Iris pigment epithelial cell (primary cell): ENCODE measurements at regions not wholly inside any gene's neighbourhood (a gene's known extent, or its start where the extent isn't known, plus 50 kb on each side); places are given as distances from the start of the nearest gene placed in this dataset.
A peak's percentile ranks its signal among the peaks of the same experiment; 100 is the strongest.

ENCODE experiments used
- DNase-seq: peaks from one replicate; pipeline ENCODE4 v3.0.0-alpha.2; 2011; ENCODE audit warnings: low read depth

DNA sequence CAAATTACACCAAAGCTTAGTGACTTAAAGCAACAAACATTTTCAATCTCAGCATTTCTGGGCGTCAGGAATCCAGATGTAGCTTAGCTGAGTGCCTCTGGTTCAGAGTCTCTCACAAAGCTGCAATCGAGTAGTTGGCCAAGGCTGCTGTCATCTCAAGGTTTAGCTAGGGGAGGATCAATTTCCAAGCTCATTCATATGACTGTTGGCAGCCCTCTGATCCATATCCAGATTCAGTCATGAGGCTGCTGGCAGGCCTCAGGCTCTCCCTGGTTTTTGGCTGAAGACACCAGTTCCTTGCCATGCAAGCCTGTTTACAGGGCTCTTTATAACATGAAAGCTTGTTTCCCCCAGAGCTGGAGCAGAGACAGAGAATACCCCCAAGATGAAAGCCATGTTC lies 419.5 kb upstream of the TLE4 start:
- DNase-seq: no peak

DNA sequence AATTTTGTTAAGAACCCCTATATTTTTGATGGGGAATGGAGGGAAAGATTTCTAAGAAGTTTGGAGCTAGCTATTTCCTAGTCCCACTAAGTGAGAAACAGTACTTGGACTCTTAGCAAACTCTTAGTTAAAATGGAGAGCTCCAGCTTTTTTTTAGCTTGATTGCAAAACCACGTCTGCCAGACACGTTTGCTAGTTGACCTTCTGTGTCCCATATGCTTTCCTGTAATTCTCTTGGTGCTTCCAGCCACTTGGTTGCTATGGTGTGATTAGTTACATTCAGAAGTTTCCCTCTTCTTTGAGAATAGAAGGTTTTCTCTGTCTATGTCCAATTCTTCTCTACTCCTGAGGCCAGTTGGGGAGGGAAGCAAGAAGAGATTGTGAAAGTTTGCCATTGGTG lies 417.0 kb upstream of the TLE4 start:
- peak; percentile 45 for DNase-seq

DNA sequence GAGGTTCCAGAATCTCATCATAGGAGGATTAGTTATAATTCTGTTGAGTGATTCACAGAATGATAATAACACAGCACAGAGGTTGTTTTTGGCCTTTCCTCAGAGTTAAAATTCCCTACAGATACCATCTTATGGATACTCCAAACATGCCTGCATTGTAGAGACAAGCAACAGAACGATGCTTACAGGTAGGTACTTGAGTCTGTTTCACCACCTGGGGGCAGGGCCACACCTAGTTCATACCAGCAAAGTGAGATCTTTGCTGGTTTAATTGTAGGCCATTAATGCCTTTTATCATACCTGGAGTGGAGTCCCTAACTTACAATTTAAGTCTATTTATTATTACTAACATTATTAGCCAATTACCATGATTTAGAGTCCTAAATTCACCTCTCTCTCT lies 416.5 kb upstream of the TLE4 start:
- no peak for DNase-seq

DNA sequence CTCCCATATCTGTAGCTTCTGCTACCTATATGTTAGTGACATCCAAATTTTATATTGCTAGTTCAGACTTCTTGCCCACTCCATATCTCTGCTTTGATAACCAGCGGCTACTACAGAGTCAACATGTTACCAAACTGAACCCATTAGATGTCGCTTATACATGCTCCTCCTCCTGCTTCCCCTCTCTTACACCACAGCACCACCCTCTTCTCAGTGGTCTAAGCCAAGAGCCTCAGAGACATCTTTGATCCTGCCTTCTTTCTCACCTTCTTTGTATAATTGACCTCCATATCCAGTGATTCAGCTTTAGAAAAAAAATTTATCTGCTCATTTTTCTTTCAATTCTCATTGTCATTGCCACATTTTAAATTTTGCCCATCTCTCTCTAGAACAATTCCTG lies 408.2 kb upstream of the TLE4 start:
- DNase-seq: no peak

DNA sequence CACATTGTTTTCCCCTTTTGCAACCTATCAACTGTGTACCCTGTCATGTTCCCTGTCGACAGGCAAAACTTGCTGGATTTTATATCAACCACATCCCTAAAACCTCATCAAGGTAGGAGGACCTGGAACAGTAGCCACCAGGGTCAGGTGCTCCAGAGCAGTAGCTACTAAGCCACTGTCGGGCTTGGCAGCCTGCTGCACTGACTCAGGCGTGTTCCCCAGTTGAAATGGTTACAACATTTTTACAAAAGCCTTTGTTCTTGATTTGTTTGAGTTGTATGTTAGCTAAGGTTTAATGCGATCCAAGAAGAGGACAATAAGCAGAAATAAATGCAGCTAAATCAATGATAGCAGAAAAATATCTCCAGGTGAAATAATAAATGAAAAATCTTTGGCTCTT lies 407.4 kb upstream of the TLE4 start:
- DNase-seq: peak; percentile 59

DNA sequence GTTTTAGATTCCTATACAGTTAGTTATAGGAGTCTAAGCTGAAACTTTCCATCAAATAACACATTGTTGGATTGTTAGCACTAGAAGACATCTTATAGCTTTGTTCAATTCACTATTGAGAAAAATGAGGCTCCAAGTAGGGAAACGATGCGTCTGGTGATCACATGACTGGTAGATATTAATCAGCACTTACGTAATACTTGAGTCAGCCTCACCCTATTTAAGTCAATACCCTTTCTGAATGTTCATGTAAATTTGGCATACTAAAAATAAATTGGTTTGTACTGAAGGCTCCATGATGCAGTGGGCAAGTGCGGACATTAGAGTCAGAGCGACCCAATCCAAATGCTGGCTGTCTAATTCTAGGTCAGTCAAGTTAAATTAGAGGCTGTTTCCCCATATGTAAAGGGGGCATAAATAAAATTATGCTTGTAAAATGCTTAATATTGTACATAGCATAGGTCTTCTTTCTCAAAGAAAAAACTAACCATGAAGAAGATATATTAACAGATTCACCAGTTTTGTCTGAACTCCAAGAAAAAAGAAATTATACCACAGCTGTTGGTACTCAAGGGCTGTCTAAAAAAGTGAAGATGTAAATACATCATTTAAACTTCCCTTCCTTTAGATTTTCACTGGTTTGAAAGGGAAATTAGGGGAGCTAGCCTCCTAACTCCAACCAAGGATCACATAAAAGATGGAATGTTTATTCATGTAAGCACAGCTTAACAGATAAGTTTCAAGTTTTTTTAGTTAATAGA lies 406.6 kb upstream of the TLE4 start:
- peak; percentile 84 for DNase-seq

DNA sequence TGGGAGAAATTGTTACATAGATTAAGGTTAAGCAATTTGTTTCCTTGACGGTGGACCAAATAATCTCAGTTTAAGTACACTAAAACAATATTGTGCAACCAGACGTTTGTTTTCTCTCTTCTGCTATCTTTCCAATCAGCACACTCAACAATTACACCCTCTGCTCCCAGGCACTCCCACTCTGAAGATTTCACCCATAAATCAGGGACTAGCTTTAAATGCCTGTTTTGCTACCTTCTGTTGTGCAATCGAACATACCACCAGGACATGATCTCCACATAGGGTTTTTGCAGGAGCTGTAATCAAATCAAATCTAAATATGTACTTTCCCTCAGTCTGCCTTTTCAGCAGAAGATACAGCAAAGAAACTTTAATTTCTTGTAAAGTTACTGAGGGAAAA lies 405.8 kb upstream of the TLE4 start:
- DNase-seq: peak; percentile 83

DNA sequence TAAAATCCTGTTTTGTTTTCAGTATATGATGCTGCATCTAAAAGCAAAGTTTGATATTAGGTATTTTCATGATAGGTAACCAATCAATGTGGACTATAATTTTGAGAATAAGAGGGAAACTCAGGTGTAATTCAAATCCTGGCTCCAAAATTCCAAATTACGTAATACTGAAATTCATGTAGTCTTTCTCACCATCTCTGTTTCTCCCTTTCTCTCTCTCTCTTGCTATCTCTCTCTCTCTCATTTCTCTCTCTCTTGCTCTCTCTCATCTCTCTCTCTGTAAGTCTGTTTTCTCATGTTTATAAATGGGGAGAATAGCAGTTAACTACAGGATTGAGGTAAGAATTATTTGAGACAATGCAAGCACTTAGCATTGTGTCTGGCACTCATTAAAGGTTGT lies 401.1 kb upstream of the TLE4 start:
- DNase-seq: no peak

DNA sequence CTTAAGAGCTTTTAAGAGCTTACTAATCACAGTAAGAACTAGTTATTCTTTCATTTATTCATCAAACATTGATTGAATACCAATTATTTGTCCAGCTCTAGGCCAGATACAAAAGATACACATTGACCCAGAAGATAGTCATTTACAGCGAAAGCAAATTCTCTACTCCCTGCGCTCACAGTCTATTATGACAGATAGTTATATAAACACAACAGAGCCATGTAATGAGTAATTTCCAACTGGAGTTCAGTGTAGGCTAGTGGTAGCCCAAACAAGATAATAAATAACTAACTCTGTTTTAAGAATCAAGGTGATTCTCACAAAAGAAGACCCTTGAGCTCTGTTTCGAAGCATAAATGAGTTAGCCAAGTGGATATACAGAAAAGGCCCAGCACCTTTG lies 397.8 kb upstream of the TLE4 start:
- no peak for DNase-seq

DNA sequence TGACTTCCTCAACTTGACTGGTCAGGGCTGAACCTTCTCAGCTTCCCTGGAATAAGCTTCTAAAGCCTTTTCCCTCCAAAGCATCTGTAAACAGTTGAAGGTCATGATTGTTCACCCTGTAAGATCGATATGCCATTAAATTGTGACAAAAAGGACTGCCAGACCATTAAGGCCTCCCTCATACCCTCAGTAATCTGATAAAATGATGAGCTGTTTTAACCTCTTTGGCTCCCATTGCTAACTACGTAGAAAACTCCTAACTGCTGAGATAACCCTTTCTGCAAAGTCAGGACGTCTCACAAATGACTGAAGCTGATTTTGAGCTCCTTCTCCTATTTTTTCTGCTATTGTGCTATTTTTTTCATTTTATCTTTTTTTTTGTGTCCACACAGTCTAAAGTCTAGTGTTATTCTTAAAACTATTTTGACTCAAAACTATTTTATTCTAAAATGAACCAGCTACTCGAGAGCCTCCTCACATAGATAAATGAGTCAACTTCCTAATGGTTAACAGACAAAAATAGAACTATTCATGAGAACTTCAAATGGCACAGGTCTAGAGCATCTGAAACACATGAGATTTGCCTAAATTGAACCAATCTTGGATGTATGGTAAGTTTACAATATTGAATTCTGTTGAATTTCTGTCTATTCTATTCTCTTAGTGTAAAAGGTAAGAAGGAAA lies 395.6 kb upstream of the TLE4 start:
- no peak for DNase-seq

DNA sequence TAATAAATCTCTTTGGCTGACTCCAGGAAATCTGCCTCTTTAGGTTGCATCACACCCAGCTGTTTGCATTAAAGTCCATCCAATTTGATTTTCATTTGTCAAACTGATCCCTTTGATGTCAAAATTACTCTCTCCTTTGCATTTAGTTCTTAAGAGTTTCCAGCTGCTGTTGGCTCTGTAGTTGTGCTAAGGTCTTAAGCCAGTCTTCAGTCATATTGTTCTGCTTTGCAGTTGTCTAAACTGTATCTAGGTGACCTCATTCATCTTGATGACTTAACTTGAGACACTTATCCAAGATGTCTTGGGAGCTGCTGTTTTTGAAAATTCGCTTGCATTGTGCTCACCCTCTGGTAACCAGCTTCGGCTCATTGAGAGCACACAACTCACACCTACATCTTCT lies 386.9 kb upstream of the TLE4 start:
- DNase-seq: no peak

DNA sequence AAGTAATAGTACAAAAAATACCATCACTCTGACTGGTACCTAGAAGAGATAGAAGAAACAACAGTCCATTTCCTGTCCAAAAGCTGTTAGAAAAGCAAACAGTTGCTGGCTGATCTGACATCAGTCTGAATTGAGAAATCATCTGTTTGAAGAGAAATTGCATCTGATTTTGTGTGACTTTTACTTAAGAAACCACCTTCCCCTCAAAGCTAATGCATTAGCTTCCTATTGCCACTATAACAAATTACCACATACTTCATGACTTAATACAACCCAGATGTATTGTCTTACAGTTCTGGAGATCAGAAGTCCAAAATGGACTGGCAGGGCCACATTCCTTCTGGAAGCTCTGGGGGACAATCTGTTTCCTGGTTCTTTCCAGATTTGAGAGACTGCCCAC lies 385.9 kb upstream of the TLE4 start:
- DNase-seq: peak; percentile 89

DNA sequence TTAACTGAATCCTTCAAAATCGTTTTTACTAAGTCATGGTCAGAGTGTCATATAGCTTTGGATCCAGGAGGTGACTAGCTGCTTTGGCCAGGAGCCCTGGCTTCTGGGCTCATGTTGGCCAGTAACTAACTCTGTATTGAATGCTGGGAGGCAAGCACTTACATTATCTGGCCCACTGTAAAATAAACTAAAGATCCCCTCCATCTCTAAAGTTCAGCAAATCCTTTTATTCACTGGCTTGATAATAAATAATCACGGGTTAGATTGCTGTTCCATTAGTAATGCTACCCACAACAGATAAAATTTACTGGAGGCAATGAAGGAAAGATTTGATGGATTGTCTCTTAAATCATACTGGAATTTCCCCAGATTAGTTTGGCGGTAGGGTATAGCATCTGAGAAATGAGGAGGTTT lies 382.2 kb upstream of the TLE4 start:
- DNase-seq: peak; percentile 83

DNA sequence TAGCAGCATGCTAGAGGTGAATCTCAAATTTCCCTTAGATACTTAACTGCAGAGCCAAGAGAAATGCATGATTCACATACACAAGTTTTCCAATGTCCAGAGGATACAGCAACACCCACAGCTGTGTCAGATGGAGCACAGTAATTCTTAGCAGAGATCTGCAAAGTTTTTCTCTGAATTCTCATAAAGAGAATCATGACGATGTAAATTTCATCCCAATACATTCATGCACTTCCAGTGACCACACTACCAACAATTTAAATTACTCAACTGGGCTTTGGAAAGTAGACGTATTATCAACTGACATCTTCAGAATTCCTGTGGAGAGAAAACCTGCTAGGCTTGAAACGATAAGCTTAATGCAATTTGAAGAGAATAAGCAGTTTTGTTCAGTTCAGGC lies 378.8 kb upstream of the TLE4 start:
- peak; percentile 82 for DNase-seq

DNA sequence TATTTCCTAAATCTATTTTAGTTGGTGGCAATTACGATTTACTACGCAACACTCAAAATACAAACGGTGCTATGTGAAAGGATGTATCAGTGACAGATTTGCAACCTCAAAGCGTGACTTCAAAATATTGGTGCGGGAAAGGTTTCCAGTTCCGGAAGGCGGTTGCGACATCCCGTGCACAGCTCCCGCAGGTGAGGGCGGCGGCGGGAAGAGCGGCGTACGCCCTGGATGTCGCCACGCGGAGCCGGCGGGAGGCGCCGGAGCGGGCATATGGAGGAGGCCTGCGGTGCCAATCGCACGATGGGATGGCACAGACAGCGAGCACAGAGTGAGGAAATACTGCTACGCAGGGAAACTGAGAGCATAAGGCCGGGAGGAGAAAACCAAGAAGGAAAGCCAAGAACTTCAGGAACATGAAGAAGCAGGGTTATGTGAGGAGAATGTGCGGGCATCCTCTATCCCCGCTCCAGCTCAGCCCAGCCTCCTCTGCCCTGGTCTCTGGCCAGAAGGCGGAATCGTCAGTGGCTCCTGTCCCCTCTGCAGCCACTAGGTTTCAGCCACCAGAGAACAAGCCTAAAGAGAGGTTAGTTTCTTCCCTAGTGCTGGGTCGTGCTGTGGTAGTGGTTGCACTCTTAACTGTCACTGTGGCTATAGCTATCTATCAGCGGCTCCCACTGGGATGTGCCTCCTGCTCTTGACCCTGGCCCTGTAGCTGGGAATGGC lies 378.1 kb upstream of the TLE4 start:
- DNase-seq: no peak

DNA sequence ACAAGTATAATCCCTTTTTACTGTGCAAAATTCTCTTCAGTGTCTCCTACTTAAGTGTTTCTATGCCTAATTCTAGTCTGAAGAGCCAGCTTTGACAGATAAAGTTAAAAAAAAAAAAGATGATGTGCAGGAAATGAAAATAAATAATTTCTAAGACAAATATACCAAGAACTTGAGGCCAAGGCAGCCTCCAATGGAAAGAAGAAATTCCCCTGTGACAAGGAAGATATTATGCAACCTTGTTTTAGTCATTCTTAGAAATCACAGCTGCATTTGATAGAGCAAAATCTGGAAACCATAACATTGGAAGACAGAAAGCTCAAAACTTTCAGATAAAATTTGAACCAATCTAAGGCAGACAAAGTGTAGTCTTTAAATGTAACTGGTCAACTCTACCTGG lies 375.9 kb upstream of the TLE4 start:
- peak; percentile 90 for DNase-seq

DNA sequence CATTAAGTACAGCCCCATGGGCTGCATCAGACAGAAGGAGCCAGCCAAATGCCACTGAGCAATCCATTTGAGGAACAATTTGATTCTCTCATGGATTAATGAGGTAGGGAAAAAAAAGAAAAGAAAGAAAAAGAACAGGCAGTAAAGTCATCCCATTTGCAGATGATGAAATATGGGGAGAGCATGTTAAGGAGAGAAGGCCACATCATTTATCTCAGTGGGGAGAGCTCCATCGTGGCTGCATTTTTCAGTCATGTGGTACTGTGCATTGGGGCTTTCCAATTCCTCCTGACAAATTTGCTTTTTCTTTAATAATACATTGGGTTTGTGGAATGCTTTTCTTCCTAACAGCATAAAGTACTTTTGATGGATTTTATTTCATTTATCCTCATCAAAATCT lies 375.2 kb upstream of the TLE4 start:
- peak; percentile 61 for DNase-seq

DNA sequence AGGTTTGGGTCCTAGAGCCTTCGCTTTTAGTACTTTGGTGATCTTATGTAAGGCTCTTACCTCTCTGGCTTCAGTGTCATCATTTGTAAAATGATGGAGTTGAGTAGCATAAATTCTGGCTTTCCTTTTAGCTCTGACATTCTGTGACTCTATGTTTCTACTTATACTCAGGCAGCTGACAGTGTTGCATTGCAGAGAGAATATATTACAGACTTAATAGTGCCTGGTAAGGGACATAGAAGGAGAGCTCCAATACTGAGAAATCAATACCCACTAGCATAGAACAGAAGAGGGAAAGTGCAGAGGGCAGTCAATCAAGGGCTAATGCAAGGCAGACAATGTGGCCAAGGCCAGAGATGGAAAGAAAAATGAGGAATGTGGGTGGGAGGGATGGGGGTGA lies 371.4 kb upstream of the TLE4 start:
- DNase-seq: no peak

DNA sequence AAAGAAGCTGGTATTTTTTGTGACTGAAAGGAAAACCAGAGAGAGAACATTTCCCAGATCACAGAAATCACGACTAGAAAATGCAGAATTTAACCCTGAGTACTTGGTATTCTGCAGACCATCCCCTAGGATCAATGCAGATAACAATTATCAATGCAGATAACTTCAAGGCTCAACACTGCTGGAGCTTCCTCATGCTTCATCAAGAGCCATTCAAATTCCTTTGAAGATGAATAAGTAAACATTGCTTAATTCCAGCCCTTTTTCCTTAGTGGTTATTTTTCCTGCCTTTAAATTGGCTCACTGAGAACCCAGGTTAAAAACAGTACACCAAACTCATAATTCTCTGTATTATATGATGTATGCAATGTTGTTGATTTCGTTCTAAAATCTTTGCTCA lies 370.1 kb upstream of the TLE4 start:
- DNase-seq: no peak

DNA sequence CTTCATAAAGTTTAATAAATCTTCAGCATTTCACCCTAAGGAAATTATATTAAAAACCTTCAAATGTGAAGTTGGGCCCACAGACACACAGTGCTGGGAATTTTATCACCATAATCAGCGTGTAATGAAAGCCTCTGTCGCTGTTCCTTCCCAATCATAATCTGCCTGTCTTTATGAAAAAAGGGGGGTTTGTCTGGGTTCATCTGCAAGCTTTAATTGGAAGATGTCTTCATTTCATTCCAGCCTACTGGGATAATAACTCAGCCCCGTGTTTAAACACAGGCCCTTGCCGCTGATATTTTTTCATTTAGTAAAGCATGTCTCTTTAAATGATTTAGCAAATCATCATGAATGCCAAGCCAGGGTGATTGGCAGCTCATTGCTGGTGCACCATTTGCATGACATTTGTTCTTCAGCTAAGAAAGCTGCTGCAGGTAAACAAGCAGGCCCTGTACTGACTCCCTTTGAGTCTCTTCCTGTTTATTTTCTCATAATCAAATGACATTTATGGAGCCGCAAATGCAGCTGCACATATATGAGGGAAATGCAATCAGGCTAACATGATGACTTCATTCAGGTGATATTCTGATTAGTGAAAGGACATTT lies 362.9 kb upstream of the TLE4 start:
- DNase-seq: no peak

DNA sequence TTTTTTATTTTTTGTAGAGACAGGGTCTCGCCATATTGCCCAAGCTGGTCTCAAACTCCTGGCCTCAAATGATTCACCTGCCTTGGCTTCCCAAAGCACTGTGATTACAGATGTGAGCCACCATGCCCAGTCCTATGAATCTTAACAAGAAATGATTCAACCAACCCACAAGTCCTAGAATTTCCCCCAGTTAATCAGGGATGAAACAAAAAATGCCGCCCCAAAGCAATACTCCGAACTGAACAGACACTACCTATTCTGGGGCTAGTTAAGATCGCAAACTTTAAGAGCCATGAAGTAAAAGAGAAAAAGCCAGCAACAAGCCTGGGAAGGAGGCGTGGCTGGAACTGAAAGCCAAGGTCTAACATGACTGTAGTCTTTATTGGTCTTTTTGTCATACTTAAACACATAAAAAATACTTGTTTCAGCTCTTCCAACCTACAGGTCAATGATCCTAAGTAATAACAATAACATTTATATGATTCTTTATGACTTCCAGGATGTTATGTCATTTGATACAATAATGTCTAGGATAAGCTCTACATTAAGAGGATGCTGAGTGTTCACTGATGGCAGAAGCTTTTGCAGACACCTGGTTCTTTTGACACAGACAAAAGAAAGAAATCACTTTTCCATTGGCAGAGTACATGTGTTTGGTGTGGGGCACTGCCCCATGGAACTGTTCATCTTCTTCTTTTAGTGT lies 361.1 kb upstream of the TLE4 start:
- DNase-seq: no peak

DNA sequence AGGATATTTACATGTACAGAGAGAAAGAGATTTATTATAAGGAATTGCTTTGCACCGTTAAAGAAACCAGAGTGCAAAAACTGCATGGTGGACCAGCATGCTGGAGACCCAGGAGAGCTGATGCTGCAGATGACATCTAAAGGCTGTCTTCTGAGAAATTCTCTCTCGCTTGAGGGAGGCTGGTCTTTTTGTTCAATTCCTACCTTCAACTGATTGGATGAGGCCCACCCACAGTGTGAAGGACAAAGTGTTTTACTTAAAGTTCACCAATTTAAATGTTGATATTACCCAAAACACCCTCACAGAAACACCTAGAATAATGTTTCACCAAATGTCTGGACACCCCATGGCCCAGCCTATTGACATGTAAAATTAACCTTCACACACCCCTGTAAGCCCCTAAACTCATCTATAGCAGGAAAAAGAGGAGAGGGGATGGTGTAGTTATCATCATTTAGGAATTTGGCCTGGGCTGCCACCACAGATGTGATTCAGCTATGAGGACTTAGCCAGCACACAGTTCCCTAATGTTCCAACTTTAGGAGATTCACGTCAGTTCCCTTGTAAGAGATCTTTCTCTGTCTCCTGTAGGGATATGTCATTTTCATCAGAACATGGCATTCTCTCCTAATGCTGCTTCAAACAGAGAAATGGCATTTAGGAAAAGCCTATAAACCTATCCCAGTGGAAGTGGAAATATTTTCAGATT lies 358.2 kb upstream of the TLE4 start:
- DNase-seq: peak; percentile 45
